GM23338 (cell line): ENCODE measurements at regions not wholly inside any gene's neighbourhood (a gene's known extent, or its start where the extent isn't known, plus 50 kb on each side); places are given as distances from the start of the nearest gene placed in this dataset.

Source experiments
- ATAC-seq: fragments of 200-7000 bp; cut with Tn5 transposase; 3 replicates; pipeline ENCODE4 v1.9.1; 2020
- DNase-seq: peaks from one replicate; pipeline ENCODE4 v3.0.0-alpha.2; 2015; ENCODE audit warnings: low spot score
- H2AFZ ChIP-seq: fragments of 200-600 bp; sonication (generic); 2 replicates; pipeline ENCODE4 v1.8.0; 2016; ENCODE audit warnings: antibody characterized with exemption, mild to moderate bottlenecking, moderate library complexity
- H3F3A ChIP-seq: fragments of 200-600 bp; sonication (generic); replicated peaks from 2 replicates; pipeline ENCODE4 v1.8.0; 2017; ENCODE audit warnings: antibody characterized with exemption, mixed run types, low read depth
- H3K27ac ChIP-seq: fragments of 200-600 bp; sonication (generic); 2 replicates; pipeline ENCODE4 v1.6.1; 2016; ENCODE audit warnings: low read depth
- H3K27me3 ChIP-seq: fragments of 200-600 bp; sonication (generic); 2 replicates; pipeline ENCODE4 v1.8.0; 2016; ENCODE audit warnings: mild to moderate bottlenecking, mixed run types, moderate library complexity; ENCODE audit not compliant: insufficient read depth
- H3K36me3 ChIP-seq: fragments of 200-600 bp; sonication (generic); 2 replicates; pipeline ENCODE4 v1.8.0; 2016; ENCODE audit warnings: mild to moderate bottlenecking; ENCODE audit not compliant: insufficient read depth
- H3K4me1 ChIP-seq: fragments of 200-600 bp; sonication (generic); 2 replicates; pipeline ENCODE4 v1.8.0; 2016; ENCODE audit warnings: mild to moderate bottlenecking, moderate library complexity; ENCODE audit not compliant: insufficient read depth
- H3K4me2 ChIP-seq: fragments of 200-600 bp; sonication (generic); 2 replicates; pipeline ENCODE4 v1.7.1; 2017; ENCODE audit warnings: mixed run types
- H3K4me3 ChIP-seq: fragments of 200-600 bp; sonication (generic); 2 replicates; pipeline ENCODE4 v1.6.1; 2016; ENCODE audit warnings: mixed run types
- H3K79me2 ChIP-seq: fragments of 200-600 bp; sonication (generic); replicated peaks from 2 replicates; pipeline ENCODE4 v1.8.0; 2017; ENCODE audit warnings: mild to moderate bottlenecking; ENCODE audit not compliant: insufficient read depth
- H3K9me2 ChIP-seq: fragments of 200-600 bp; sonication (generic); 2 replicates; pipeline ENCODE4 v1.8.0; 2017; ENCODE audit not compliant: insufficient read depth
- H4K20me1 ChIP-seq: fragments of 200-600 bp; sonication (generic); replicated peaks from 2 replicates; pipeline ENCODE4 v1.8.0; 2017; ENCODE audit warnings: mild to moderate bottlenecking; ENCODE audit not compliant: insufficient read depth
- H3K27ac Mint-ChIP-seq: 2 replicates; pipeline ENCODE4 v1.8.0; 2020; ENCODE audit warnings: inconsistent platforms, mild to moderate bottlenecking, moderate library complexity, mixed read lengths
- H3K27me3 Mint-ChIP-seq: 3 replicates; pipeline ENCODE4 v1.8.0; 2022; ENCODE audit warnings: low read depth, mild to moderate bottlenecking, moderate library complexity, mixed read lengths, inconsistent platforms; ENCODE audit not compliant: insufficient read depth, poor library complexity
- H3K36me3 Mint-ChIP-seq: 3 replicates; pipeline ENCODE4 v1.8.0; 2021; ENCODE audit warnings: low read depth, mild to moderate bottlenecking, inconsistent platforms, moderate library complexity, mixed read lengths
- H3K4me1 Mint-ChIP-seq: 3 replicates; pipeline ENCODE4 v1.8.0; 2020; ENCODE audit warnings: mild to moderate bottlenecking, inconsistent platforms, mixed read lengths
- H3K4me3 Mint-ChIP-seq: 3 replicates; pipeline ENCODE4 v1.8.0; 2021; ENCODE audit warnings: moderate library complexity, mild to moderate bottlenecking, inconsistent platforms, mixed read lengths
- H3K9me3 Mint-ChIP-seq: 3 replicates; pipeline ENCODE4 v1.8.0; 2020; ENCODE audit warnings: moderate library complexity, mild to moderate bottlenecking, inconsistent platforms, mixed read lengths
- CREB1 ChIP-seq: fragments of 250-450 bp; sonication (Bioruptor Pico); IDR thresholded peaks from 2 replicates; pipeline ENCODE4 v1.5.0; 2020; ENCODE audit warnings: low read depth, mild to moderate bottlenecking, moderate library complexity
- EZH2 ChIP-seq: fragments of 200-600 bp; sonication (generic); IDR thresholded peaks from one replicate; pipeline ENCODE4 v1.8.0; 2017; ENCODE audit warnings: antibody characterized with exemption, mild to moderate bottlenecking, low read depth; ENCODE audit not compliant: unreplicated experiment
- EZH2phosphoT487 ChIP-seq: fragments of 200-600 bp; sonication (generic); IDR thresholded peaks from one replicate; pipeline ENCODE4 v1.8.1; 2018; ENCODE audit warnings: antibody characterized with exemption; ENCODE audit not compliant: unreplicated experiment
- JUNB ChIP-seq: IDR thresholded peaks from one replicate; pipeline ENCODE4 v1.6.1; 2016; ENCODE audit warnings: antibody characterized with exemption; ENCODE audit not compliant: unreplicated experiment
- NANOG ChIP-seq: IDR thresholded peaks from 2 replicates; pipeline ENCODE4 v1.6.1; 2016; ENCODE audit warnings: antibody characterized with exemption, borderline replicate concordance
- POLR2AphosphoS5 ChIP-seq: IDR thresholded peaks from 2 replicates; pipeline ENCODE4 v1.6.1; 2016; ENCODE audit warnings: antibody characterized with exemption, low read depth
- STAT1 ChIP-seq: IDR thresholded peaks from one replicate; pipeline ENCODE4 v1.6.1; 2016; ENCODE audit warnings: antibody characterized with exemption; ENCODE audit not compliant: unreplicated experiment
- ZNF114 ChIP-seq: fragments of 250-450 bp; sonication (Bioruptor Pico); IDR thresholded peaks from 2 replicates; pipeline ENCODE4 v1.5.0; 2020; ENCODE audit warnings: mild to moderate bottlenecking, moderate library complexity
- ZNF331 ChIP-seq: fragments of 250-450 bp; sonication (Bioruptor Pico); IDR thresholded peaks from 2 replicates; pipeline ENCODE4 v1.5.0; 2020; ENCODE audit warnings: low read depth, mild to moderate bottlenecking, moderate library complexity
- TF ChIP-seq, protein P1 (sequence below): fragments of 250-450 bp; sonication (Bioruptor Pico); IDR thresholded peaks from 2 replicates; pipeline ENCODE4 v1.5.0; 2020; ENCODE audit warnings: mild to moderate bottlenecking, moderate library complexity
- TF ChIP-seq, protein P2 (sequence below), 2 experiments: fragments of 200-600 bp in 1 of 2; sonication (generic) in 1 of 2; conservative IDR thresholded peaks; 2 replicates each; pipeline versions ENCODE4 v1.5.1 to v1.6.1; 2016 to 2017; ENCODE audit warnings: antibody characterized with exemption in 2 of 2, low read depth in 2 of 2, mild to moderate bottlenecking in 2 of 2, moderate library complexity in 1 of 2
- TF ChIP-seq, protein P3 (sequence below): IDR thresholded peaks from one replicate; pipeline ENCODE4 v1.6.1; 2018; ENCODE audit warnings: antibody characterized with exemption; ENCODE audit not compliant: unreplicated experiment
- TF ChIP-seq, protein P4 (sequence below): IDR thresholded peaks from 2 replicates; pipeline ENCODE4 v1.6.1; 2016; ENCODE audit warnings: antibody characterized with exemption

DNA sequence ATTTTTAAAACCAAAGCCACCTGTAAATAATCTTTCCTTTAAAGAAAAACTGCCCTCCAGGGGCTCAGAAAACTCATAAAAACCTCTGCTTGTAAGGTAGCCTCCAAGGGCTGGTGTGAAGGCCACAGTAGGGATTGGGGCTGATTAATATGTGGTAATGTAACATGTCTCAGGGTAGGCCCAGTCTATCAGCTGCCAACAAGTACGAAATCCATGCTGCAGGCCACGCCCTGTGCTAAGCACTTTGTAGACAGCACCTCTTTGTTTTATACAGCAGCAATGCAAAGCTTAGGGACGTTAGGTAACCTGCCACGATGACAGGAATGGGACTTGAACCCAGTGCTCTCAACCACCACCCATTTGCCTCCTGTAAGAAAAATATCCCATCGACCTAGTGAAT is 65.6 kb upstream of the PRICKLE2 start:
- Mint-ChIP-seq H3K4me1 (no peaks in the 10 kb centered on the region), H3K36me3 (no peaks in the 10 kb centered on the region), H3K4me3 (no peak overlapping the region), H3K27ac (no peak overlapping the region), H3K9me3 (no peaks in the 10 kb centered on the region), H3K27me3 (no peaks in the 10 kb centered on the region)
- Histone ChIP-seq H3K36me3 (no peaks in the 10 kb centered on the region), H3K4me1 (no peaks in the 10 kb centered on the region), H3K27me3 (no peaks in the 10 kb centered on the region), H3K4me2 (no peak overlapping the region), H2AFZ (no peak overlapping the region), H3K79me2 (no peaks in the 10 kb centered on the region), H4K20me1 (no peaks in the 10 kb centered on the region), H3K9me2 (no peaks in the 10 kb centered on the region), H3K27ac (no peak overlapping the region), H3F3A (no peaks in the 10 kb centered on the region), H3K4me3 (no peak overlapping the region)
- TF ChIP-seq, protein P1, sequence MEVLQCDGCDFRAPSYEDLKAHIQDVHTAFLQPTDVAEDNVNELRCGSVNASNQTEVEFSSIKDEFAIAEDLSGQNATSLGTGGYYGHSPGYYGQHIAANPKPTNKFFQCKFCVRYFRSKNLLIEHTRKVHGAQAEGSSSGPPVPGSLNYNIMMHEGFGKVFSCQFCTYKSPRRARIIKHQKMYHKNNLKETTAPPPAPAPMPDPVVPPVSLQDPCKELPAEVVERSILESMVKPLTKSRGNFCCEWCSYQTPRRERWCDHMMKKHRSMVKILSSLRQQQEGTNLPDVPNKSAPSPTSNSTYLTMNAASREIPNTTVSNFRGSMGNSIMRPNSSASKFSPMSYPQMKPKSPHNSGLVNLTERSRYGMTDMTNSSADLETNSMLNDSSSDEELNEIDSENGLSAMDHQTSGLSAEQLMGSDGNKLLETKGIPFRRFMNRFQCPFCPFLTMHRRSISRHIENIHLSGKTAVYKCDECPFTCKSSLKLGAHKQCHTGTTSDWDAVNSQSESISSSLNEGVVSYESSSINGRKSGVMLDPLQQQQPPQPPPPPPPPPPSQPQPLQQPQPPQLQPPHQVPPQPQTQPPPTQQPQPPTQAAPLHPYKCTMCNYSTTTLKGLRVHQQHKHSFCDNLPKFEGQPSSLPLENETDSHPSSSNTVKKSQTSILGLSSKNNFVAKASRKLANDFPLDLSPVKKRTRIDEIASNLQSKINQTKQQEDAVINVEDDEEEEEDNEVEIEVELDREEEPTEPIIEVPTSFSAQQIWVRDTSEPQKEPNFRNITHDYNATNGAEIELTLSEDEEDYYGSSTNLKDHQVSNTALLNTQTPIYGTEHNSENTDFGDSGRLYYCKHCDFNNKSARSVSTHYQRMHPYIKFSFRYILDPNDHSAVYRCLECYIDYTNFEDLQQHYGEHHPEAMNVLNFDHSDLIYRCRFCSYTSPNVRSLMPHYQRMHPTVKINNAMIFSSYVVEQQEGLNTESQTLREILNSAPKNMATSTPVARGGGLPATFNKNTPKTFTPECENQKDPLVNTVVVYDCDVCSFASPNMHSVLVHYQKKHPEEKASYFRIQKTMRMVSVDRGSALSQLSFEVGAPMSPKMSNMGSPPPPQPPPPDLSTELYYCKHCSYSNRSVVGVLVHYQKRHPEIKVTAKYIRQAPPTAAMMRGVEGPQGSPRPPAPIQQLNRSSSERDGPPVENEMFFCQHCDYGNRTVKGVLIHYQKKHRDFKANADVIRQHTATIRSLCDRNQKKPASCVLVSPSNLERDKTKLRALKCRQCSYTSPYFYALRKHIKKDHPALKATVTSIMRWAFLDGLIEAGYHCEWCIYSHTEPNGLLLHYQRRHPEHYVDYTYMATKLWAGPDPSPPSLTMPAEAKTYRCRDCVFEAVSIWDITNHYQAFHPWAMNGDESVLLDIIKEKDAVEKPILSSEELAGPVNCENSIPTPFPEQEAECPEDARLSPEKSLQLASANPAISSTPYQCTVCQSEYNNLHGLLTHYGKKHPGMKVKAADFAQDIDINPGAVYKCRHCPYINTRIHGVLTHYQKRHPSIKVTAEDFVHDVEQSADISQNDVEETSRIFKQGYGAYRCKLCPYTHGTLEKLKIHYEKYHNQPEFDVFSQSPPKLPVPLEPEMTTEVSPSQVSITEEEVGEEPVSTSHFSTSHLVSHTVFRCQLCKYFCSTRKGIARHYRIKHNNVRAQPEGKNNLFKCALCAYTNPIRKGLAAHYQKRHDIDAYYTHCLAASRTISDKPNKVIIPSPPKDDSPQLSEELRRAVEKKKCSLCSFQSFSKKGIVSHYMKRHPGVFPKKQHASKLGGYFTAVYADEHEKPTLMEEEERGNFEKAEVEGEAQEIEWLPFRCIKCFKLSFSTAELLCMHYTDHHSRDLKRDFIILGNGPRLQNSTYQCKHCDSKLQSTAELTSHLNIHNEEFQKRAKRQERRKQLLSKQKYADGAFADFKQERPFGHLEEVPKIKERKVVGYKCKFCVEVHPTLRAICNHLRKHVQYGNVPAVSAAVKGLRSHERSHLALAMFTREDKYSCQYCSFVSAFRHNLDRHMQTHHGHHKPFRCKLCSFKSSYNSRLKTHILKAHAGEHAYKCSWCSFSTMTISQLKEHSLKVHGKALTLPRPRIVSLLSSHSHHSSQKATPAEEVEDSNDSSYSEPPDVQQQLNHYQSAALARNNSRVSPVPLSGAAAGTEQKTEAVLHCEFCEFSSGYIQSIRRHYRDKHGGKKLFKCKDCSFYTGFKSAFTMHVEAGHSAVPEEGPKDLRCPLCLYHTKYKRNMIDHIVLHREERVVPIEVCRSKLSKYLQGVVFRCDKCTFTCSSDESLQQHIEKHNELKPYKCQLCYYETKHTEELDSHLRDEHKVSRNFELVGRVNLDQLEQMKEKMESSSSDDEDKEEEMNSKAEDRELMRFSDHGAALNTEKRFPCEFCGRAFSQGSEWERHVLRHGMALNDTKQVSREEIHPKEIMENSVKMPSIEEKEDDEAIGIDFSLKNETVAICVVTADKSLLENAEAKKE (CRISPR knock-in tag): no peak
- no peak for TF ChIP-seq CREB1 (CRISPR knock-in tag)
- TF ChIP-seq ZNF331 (CRISPR knock-in tag): no peak
- TF ChIP-seq, protein P2, sequence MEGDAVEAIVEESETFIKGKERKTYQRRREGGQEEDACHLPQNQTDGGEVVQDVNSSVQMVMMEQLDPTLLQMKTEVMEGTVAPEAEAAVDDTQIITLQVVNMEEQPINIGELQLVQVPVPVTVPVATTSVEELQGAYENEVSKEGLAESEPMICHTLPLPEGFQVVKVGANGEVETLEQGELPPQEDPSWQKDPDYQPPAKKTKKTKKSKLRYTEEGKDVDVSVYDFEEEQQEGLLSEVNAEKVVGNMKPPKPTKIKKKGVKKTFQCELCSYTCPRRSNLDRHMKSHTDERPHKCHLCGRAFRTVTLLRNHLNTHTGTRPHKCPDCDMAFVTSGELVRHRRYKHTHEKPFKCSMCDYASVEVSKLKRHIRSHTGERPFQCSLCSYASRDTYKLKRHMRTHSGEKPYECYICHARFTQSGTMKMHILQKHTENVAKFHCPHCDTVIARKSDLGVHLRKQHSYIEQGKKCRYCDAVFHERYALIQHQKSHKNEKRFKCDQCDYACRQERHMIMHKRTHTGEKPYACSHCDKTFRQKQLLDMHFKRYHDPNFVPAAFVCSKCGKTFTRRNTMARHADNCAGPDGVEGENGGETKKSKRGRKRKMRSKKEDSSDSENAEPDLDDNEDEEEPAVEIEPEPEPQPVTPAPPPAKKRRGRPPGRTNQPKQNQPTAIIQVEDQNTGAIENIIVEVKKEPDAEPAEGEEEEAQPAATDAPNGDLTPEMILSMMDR (conservative IDR thresholded peaks at IDR 0.05; ENCODE audit: low read depth in 2 of 2): no peak
- no peak for TF ChIP-seq EZH2phosphoT487
- TF ChIP-seq POLR2AphosphoS5: no peak
- TF ChIP-seq NANOG: no peak
- TF ChIP-seq ZNF114 (CRISPR knock-in tag): no peak
- TF ChIP-seq JUNB: no peak
- TF ChIP-seq, protein P3, sequence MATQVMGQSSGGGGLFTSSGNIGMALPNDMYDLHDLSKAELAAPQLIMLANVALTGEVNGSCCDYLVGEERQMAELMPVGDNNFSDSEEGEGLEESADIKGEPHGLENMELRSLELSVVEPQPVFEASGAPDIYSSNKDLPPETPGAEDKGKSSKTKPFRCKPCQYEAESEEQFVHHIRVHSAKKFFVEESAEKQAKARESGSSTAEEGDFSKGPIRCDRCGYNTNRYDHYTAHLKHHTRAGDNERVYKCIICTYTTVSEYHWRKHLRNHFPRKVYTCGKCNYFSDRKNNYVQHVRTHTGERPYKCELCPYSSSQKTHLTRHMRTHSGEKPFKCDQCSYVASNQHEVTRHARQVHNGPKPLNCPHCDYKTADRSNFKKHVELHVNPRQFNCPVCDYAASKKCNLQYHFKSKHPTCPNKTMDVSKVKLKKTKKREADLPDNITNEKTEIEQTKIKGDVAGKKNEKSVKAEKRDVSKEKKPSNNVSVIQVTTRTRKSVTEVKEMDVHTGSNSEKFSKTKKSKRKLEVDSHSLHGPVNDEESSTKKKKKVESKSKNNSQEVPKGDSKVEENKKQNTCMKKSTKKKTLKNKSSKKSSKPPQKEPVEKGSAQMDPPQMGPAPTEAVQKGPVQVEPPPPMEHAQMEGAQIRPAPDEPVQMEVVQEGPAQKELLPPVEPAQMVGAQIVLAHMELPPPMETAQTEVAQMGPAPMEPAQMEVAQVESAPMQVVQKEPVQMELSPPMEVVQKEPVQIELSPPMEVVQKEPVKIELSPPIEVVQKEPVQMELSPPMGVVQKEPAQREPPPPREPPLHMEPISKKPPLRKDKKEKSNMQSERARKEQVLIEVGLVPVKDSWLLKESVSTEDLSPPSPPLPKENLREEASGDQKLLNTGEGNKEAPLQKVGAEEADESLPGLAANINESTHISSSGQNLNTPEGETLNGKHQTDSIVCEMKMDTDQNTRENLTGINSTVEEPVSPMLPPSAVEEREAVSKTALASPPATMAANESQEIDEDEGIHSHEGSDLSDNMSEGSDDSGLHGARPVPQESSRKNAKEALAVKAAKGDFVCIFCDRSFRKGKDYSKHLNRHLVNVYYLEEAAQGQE: no peak
- TF ChIP-seq STAT1: no peak
- TF ChIP-seq, protein P4, sequence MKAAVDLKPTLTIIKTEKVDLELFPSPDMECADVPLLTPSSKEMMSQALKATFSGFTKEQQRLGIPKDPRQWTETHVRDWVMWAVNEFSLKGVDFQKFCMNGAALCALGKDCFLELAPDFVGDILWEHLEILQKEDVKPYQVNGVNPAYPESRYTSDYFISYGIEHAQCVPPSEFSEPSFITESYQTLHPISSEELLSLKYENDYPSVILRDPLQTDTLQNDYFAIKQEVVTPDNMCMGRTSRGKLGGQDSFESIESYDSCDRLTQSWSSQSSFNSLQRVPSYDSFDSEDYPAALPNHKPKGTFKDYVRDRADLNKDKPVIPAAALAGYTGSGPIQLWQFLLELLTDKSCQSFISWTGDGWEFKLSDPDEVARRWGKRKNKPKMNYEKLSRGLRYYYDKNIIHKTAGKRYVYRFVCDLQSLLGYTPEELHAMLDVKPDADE: no peak
- no peak for TF ChIP-seq EZH2
- DNase-seq: no peak
- no peak for ATAC-seq
